Activated CD4-positive, alpha-beta memory T cell treated with anti-CD3 and anti-CD28 coated beads, Interleukin-2, amount 10 ng/mL, durations not matched to agents 7 days and 5 days (primary cell): ENCODE measurements at regions not wholly inside any gene's neighbourhood (a gene's known extent, or its start where the extent isn't known, plus 50 kb on each side); places are given as distances from the start of the nearest gene placed in this dataset.

ENCODE experiments used
- CTCF ChIA-PET: fragments of 350-600 bp; sonication (Branson Sonifier 250); formaldehyde crosslinking; loops from one replicate; lab custom pipeline; 2021; ENCODE audit warnings: antibody characterized with exemption, inconsistent platforms; lab: Charles Lee
- POLR2A ChIA-PET: fragments of 350-600 bp; sonication (Branson Sonifier 250); formaldehyde crosslinking; loops from one replicate; lab custom pipeline; 2021; ENCODE audit warnings: antibody characterized with exemption; lab: Charles Lee
- DNase-seq: peaks from one replicate; pipeline ENCODE4 v3.0.0-alpha.2; 2020
- H3K27ac Mint-ChIP-seq: one replicate; pipeline ENCODE4 v1.8.0; 2021; ENCODE audit warnings: mild to moderate bottlenecking, mixed read lengths
- H3K27me3 Mint-ChIP-seq: one replicate; pipeline ENCODE4 v1.8.0; 2021; ENCODE audit warnings: mixed read lengths
- H3K36me3 Mint-ChIP-seq: one replicate; pipeline ENCODE4 v1.8.0; 2021; ENCODE audit warnings: low read depth, mixed read lengths
- H3K4me1 Mint-ChIP-seq: one replicate; pipeline ENCODE4 v1.8.0; 2021; ENCODE audit warnings: mixed read lengths
- H3K4me3 Mint-ChIP-seq: one replicate; pipeline ENCODE4 v1.8.0; 2021; ENCODE audit warnings: mild to moderate bottlenecking, mixed read lengths
- H3K9me3 Mint-ChIP-seq: one replicate; pipeline ENCODE4 v1.8.0; 2021; ENCODE audit warnings: mixed read lengths

DNA sequence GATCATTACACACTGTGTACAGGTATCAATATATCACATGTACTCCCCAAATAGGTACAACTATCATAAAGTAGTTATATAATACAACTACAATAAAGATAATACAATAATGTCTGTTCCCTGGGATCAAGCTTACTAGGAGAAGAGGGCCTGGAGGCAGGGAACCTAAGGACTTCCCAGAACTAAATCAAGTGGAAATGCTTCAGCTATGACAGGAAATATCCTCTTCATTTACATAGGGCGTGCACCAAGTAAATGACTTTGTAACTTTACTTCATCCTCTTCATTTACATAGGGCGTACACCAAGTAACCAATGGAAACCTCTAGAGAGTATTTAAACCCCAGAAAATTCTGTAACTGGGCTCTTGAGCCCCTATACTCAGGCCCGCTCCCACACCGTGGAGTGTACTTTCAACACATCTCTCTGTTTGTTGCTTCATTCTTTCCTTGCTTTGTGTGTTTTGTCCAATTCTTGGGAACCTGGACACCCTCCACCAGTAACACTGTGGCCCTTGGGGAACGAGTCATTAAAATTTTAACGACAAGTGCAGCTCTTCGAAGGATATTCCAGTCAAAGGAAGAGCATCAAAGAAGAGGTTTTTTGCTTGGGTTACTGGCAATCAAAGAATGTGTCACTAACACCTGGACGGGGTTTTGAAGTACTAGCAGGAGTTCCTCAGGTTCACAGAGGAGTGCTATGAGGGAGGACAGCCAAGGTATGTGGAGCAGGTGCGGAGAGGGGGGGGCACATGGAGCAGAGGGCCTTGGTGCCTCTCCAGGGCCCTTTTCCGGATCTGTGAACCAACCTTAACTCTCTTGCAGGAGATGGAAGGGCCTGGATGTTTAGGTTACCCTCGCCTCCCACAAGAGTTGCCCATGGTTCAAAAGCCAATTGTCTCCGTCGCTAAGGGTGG is 106.6 kb upstream of the DAP start:
- peaks cover 7% of the 10 kb centered on the region for H3K27me3 Mint-ChIP-seq
- no peak for DNase-seq
- H3K27ac Mint-ChIP-seq: no peak overlapping the region
- CTCF ChIA-PET: no interaction called here
- H3K36me3 Mint-ChIP-seq: no peaks in the 10 kb centered on the region
- no peaks in the 10 kb centered on the region for H3K9me3 Mint-ChIP-seq
- no peak overlapping the region for H3K4me3 Mint-ChIP-seq
- POLR2A ChIA-PET: no interaction called here
- no peaks in the 10 kb centered on the region for H3K4me1 Mint-ChIP-seq

DNA sequence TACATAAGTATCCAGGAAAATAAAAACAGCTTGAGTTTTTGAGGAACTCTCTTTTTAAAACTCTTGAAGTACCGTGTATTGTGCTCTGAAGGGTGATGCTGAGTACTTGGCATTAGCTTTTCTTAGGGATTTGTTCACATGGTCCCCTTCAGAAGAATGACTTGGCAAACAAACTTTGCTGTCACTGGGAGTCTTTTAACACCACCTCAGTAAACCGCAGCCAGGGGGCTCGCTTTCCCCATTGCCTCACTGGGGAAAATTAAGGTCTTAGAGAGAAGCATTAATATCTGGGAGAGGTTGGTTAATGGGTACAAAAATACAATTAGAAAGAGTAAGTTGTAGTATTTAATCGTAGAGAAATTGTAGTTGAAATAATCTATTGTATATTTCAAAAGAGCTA is 105.9 kb upstream of the DAP start:
- CTCF ChIA-PET: no interaction called here
- POLR2A ChIA-PET: no interaction called here
- H3K27ac Mint-ChIP-seq: no peak overlapping the region
- H3K4me1 Mint-ChIP-seq: no peaks in the 10 kb centered on the region
- peaks cover 9% of the 10 kb centered on the region for H3K27me3 Mint-ChIP-seq
- H3K9me3 Mint-ChIP-seq: no peaks in the 10 kb centered on the region
- H3K4me3 Mint-ChIP-seq: no peak overlapping the region
- H3K36me3 Mint-ChIP-seq: no peaks in the 10 kb centered on the region
- DNase-seq: no peak

DNA sequence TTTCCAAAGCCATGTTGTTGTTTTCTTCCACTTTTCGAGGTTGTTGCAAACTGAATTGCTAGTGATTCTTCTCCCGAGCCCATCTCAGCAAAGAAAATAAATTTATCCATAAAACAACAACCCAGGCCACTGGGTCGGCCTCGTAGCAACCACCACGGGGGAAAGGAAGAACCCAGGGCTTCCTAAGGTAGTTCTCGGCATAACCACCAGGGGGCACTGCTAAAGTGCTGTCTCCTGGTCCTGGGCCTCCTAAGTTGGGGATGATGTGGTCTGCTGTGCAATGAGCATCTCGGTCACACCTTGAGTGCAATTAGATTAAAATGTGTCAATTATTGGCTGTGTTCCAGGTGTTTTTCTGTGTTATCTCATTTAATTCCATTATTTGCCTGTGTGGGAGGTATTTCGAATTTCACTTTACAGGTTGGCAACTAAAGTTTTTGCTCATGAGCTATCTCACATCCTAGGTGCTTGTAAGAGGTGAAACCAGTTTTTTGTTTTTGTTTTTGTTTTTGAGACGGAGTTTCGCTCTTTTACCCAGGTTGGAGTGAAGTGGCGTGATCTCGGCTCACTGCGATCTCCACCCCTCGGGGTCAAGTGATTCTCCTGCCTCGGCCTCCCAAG is 102.8 kb upstream of the DAP start:
- no peak overlapping the region for H3K27ac Mint-ChIP-seq
- H3K27me3 Mint-ChIP-seq: peaks cover 9% of the 10 kb centered on the region
- H3K36me3 Mint-ChIP-seq: no peaks in the 10 kb centered on the region
- H3K9me3 Mint-ChIP-seq: no peaks in the 10 kb centered on the region
- DNase-seq: peak; percentile 52
- no peak overlapping the region for H3K4me3 Mint-ChIP-seq
- POLR2A ChIA-PET: no interaction called here
- CTCF ChIA-PET: interaction anchor here (0.8 to 1.2 kb wide), 6 partner anchors 12 to 1561 kb away, joined by 3 to 6 read pairs (median 4); no protein-coding TSS in a partner anchor
- H3K4me1 Mint-ChIP-seq: no peaks in the 10 kb centered on the region

DNA sequence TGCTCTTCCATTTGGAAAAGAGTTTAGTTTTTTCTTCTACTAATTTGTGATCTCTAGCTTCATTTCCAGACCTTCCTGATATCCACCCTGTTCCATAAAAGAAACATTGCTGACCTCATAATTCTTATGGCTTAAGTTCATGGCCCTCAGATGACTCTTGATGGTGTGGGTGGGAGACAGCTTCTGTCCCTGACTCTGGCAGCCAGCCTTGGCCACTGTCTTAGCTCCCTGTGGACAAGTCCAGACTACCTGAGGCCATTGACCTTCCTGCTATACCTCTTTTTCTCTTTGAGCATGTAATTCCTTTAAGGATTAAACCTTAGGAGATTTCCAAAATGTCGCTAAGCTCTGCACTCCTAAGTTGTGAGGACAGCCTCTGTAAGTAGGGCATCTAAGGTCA is 101.1 kb upstream of the DAP start:
- H3K9me3 Mint-ChIP-seq: no peaks in the 10 kb centered on the region
- no peaks in the 10 kb centered on the region for H3K36me3 Mint-ChIP-seq
- ChIA-PET POLR2A (no interaction called here), CTCF (no interaction called here)
- no peak for DNase-seq
- H3K4me3 Mint-ChIP-seq: no peak overlapping the region
- no peak overlapping the region for H3K27ac Mint-ChIP-seq
- peaks cover 9% of the 10 kb centered on the region for H3K27me3 Mint-ChIP-seq
- H3K4me1 Mint-ChIP-seq: no peaks in the 10 kb centered on the region

DNA sequence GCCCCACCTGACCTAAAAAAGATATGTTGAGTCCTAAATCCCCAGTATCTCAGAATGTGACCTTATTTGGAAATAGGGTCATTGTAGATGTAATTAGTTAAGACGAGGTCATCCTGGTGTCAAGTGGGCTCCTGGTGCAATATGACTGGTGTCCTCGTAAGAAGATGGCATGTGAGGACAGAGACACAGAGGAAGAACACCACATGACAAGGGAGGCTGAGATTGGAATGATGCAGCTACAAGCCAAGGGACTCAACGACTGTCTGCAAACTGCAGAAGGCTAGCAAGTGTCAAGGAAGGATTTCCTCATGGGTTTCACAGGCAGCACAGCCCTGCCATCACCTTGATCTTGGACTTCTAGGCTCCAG is 100.4 kb upstream of the DAP start:
- POLR2A ChIA-PET: no interaction called here

DNA sequence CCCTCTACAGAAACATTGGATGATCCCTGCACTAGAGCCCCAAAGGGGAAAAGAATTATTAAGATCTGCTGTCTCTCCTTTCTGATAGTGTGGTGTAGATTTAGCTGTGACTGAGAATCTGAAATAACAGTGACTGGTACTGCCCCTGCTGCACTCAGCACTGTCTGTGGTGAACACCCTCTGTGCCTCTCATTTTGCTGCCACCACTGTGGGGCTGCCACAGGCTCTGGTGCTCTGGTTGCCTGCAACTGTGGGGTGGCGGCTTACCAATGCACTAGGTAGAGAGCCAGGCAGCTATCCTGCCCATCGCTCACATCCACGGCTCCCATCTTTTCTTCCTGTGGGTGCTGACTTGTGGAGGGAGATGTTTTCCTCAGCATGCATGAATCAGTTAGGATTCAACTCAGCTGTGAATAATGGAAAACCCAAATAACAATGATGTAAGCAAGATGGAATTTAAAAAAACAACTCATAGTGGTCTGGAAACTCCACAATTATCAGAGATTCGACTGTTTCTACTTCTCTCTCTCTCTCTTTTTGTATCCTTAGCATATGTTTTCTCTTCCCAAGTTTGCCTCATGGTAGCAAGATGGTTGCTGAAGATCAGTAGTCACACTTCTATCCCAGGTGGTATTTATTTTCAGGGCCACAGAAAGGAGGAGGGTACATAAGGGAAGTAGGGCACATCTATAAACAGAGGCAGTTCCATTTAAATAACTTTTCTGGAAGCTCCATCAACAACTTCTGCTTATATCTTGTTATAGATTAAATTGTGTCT is 99.8 kb upstream of the DAP start:
- no peak for DNase-seq
- ChIA-PET CTCF (no interaction called here), POLR2A (no interaction called here)
- Mint-ChIP-seq H3K36me3 (no peaks in the 10 kb centered on the region), H3K4me3 (no peak overlapping the region), H3K4me1 (no peaks in the 10 kb centered on the region), H3K27me3 (peaks cover 5% of the 10 kb centered on the region), H3K27ac (no peak overlapping the region), H3K9me3 (no peaks in the 10 kb centered on the region)

More for the DNA sequence above, 100.4 kb upstream of the DAP start:
- DNase-seq: no peak
- H3K27me3 Mint-ChIP-seq: peaks cover 5% of the 10 kb centered on the region
- H3K9me3 Mint-ChIP-seq: no peaks in the 10 kb centered on the region
- no peak overlapping the region for H3K27ac Mint-ChIP-seq
- no peaks in the 10 kb centered on the region for H3K36me3 Mint-ChIP-seq
- no peak overlapping the region for H3K4me3 Mint-ChIP-seq
- CTCF ChIA-PET: no interaction called here
- H3K4me1 Mint-ChIP-seq: no peaks in the 10 kb centered on the region

DNA sequence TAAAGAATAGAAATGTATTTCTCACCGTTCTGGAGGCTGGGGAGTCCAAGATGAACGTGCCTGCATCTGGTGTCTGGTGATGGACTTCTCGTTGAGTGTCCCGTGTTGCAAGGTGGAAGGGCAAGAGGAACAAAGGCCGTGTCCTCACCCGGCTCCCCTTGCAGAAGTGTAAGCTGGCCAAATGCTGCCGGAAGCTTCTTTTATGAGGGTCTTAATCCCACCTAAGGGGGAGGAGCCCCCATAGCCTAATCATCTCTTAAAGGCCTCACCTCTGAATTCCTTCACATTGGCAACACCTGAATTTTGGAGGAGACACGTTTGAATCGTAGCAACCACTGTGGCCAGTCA is 99.1 kb upstream of the DAP start:
- H3K27me3 Mint-ChIP-seq: peaks cover 5% of the 10 kb centered on the region
- CTCF ChIA-PET: no interaction called here
- DNase-seq: no peak
- POLR2A ChIA-PET: no interaction called here
- H3K9me3 Mint-ChIP-seq: no peaks in the 10 kb centered on the region
- H3K4me1 Mint-ChIP-seq: no peaks in the 10 kb centered on the region
- no peaks in the 10 kb centered on the region for H3K36me3 Mint-ChIP-seq
- no peak overlapping the region for H3K4me3 Mint-ChIP-seq
- H3K27ac Mint-ChIP-seq: no peak overlapping the region

DNA sequence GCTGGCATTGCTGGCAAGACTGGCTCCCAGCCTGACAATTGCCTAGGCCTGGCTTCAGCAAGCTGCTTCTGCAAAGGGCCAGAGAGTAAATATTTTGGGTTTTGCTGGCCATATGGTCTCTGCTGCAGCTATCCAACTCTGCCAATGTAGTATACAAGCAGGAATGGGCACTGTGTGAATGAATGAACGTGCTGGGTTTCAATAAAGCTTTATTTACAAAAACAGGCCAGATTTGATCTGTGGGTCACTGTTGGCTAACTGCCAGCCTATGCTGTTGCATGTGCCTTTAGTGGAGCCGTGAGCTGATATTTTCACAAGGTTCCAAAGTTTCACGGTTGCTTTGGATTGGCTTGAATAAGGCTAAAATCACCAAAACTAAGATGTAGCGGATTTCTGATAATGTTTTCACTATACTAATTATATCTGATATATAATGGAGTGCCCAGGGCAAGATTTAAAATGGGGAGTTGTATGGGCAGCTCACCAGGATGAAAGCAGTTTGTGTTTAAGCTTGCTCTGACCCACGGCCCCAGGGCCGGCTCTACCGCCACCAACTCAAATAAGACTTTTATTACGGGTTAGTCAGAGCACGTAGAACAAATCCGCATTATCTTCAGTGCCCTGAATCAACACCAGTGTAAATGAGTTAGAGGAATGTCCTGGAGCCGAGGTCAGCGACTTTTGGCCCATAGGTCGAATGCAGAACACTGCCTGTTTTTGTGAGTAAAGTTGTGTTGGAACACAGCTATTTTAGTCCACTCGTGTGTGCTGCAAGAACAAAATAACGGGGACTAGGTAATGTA is 98.6 kb upstream of the DAP start:
- DNase-seq: no peak
- POLR2A ChIA-PET: no interaction called here
- peaks cover 5% of the 10 kb centered on the region for H3K27me3 Mint-ChIP-seq
- no peaks in the 10 kb centered on the region for H3K4me1 Mint-ChIP-seq
- CTCF ChIA-PET: no interaction called here
- H3K4me3 Mint-ChIP-seq: no peak overlapping the region
- H3K27ac Mint-ChIP-seq: no peak overlapping the region
- no peaks in the 10 kb centered on the region for H3K36me3 Mint-ChIP-seq
- H3K9me3 Mint-ChIP-seq: no peaks in the 10 kb centered on the region

DNA sequence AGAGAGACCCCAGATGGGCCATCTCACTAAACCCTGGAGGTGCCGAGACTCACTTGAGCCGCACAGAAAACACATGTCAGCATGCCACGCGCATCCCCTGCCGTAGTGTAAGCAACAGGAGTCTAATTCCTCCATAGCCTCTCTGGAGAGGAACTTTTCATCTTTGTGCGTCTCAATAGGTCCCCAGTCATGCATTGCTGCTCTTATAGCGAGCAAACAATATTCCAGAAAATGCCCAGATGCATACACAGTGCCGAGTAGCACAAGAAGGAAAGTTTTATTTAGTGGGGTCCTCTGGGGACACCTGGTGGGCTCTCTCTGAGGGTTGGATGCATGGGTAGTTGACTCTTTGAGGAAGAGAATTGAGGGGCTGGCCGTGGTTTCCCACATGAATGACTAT is 97.9 kb upstream of the DAP start:
- H3K36me3 Mint-ChIP-seq: no peaks in the 10 kb centered on the region
- POLR2A ChIA-PET: no interaction called here
- DNase-seq: no peak
- H3K9me3 Mint-ChIP-seq: no peaks in the 10 kb centered on the region
- peaks cover 5% of the 10 kb centered on the region for H3K27me3 Mint-ChIP-seq
- H3K4me3 Mint-ChIP-seq: no peak overlapping the region
- no peak overlapping the region for H3K27ac Mint-ChIP-seq
- H3K4me1 Mint-ChIP-seq: no peaks in the 10 kb centered on the region
- CTCF ChIA-PET: no interaction called here

DNA sequence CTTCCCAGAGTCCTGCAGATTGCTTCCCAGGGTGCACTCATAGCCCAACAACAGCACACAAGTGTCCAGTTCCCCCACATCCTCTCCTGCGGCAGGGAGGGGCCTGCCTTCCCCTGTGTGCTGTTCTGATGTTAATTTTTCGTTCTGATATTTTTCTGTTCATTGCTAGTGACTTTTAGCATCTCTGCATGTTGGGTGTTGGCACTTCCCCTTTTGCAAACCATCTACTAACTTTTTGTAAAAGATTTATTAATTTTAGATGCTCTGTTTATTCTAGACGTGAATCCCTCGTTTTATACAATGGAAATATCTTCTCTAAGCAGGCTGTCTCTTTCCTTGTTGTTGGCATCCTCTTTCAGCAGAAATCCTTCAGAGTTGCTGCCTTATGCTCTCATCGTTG is 97.3 kb upstream of the DAP start:
- no peaks in the 10 kb centered on the region for H3K9me3 Mint-ChIP-seq
- H3K36me3 Mint-ChIP-seq: no peaks in the 10 kb centered on the region
- H3K27ac Mint-ChIP-seq: no peak overlapping the region
- H3K4me3 Mint-ChIP-seq: no peak overlapping the region
- CTCF ChIA-PET: interaction anchor here (1.3 kb wide), 1 partner anchor 17 kb away, joined by 3 read pairs; no protein-coding TSS in a partner anchor
- H3K4me1 Mint-ChIP-seq: no peaks in the 10 kb centered on the region
- DNase-seq: no peak
- H3K27me3 Mint-ChIP-seq: peaks cover 5% of the 10 kb centered on the region
- POLR2A ChIA-PET: no interaction called here

DNA sequence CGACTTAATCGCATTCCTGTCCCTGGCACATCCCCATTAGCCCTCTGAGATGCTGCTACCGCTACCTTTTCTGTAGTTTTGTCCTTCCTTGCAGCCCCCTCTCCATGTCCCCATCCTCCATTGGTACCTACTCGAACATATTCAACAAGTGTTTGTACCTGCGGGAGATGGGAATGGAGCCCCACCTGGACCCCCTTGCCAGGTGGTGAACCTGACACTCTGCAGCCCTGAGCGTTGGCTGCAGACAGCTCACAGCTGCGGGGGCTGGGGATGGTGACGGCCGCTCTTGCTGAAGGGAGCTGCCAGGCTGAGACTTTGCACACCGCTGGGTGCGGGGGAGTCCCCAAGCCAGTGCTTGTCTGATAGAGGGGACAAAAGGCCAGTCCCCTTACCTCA is 96.3 kb upstream of the DAP start:
- H3K27me3 Mint-ChIP-seq: peaks cover 5% of the 10 kb centered on the region
- no peak for DNase-seq
- no peak overlapping the region for H3K27ac Mint-ChIP-seq
- no peak overlapping the region for H3K4me3 Mint-ChIP-seq
- ChIA-PET POLR2A (no interaction called here), CTCF (interaction anchor here (0.9 to 1.3 kb wide), 2 partner anchors 15 to 16 kb away, joined by 3 read pairs; no protein-coding TSS in a partner anchor)
- H3K36me3 Mint-ChIP-seq: no peaks in the 10 kb centered on the region
- H3K9me3 Mint-ChIP-seq: no peaks in the 10 kb centered on the region
- no peaks in the 10 kb centered on the region for H3K4me1 Mint-ChIP-seq

DNA sequence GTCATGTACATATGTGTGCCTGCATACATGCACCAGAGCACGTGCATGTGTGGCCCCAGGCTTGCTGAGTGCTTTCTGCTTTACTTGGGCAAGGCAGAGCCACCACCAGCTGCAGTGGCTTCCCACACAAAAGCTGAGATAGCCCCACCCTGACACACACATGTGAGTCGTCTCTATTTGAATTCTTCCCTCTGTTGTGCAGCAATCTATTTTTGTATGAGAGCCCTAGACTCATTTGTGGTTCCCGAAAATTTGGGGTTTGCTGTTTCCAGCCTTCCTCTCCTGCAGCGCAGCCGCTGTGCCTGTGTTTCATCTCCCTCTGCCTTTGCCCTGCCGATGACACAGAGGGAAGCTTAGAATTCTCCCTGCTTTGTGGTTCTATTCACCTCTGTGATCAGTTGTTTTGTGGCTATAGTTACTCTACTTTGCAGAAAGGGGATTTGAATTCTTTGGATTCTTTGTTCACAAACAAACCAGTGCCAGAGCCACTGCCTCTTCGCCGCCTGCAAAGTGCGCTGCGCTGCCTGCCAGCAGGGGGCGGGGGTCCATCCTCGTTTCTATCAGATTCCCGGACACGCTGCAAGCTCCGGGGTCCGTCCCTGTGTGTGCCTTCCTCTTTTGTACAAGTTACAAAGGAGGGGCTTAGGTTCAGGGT is 95.8 kb upstream of the DAP start:
- POLR2A ChIA-PET: no interaction called here
- H3K27ac Mint-ChIP-seq: no peak overlapping the region

More for the DNA sequence above, 95.8 kb upstream of the DAP start:
- Mint-ChIP-seq H3K9me3 (no peaks in the 10 kb centered on the region), H3K4me3 (no peak overlapping the region), H3K36me3 (no peaks in the 10 kb centered on the region), H3K4me1 (no peaks in the 10 kb centered on the region), H3K27me3 (peaks cover 6% of the 10 kb centered on the region)
- no peak for DNase-seq
- CTCF ChIA-PET: interaction anchor here (1.1 to 1.7 kb wide), 2 partner anchors 13 to 405 kb away, joined by 6 read pairs; no protein-coding TSS in a partner anchor
